B cell (primary cell): ENCODE measurements at regions not wholly inside any gene's neighbourhood (a gene's known extent, or its start where the extent isn't known, plus 50 kb on each side); places are given as distances from the start of the nearest gene placed in this dataset.

Experiments
- ATAC-seq: fragments of 200-7000 bp; cut with Tn5 transposase; one replicate; pipeline ENCODE4 v1.10.0; 2021; ENCODE audit warnings: low read depth, mild to moderate bottlenecking, moderate number of reproducible peaks, moderate library complexity
- CTCF ChIA-PET: fragments of 350-600 bp; sonication (Branson Sonifier 250); formaldehyde crosslinking; loops from one replicate; lab custom pipeline; 2021; ENCODE audit warnings: antibody characterized with exemption, inconsistent platforms; lab: Charles Lee
- POLR2A ChIA-PET: fragments of 350-600 bp; sonication (Branson Sonifier 250); formaldehyde crosslinking; loops from one replicate; lab custom pipeline; 2021; ENCODE audit warnings: antibody characterized with exemption; lab: Charles Lee
- DNase-seq: peaks from one replicate; pipeline ENCODE4 v3.0.0; 2013
- H2AFZ ChIP-seq: 2 replicates; pipeline ENCODE4 v1.6.1; 2012; ENCODE audit warnings: mild to moderate bottlenecking, low read depth, low read length; ENCODE audit not compliant: insufficient read depth, poor library complexity, severe bottlenecking
- H3K27ac ChIP-seq, 2 donors: 1 replicate in 1 of 2; 2 replicates in 1 of 2; pipeline ENCODE4 v1.5.1; 2012 to 2013; ENCODE audit warnings: low read length in 2 of 2, mild to moderate bottlenecking in 2 of 2, moderate library complexity in 1 of 2
- H3K27me3 ChIP-seq, 4 experiments: fragments of 200-600 bp in 1 of 4; sonication (generic) in 1 of 4; replicated peaks in 1 of 4; 1 replicate in 2 of 4; 2 replicates in 2 of 4; pipeline versions ENCODE4 v1.6.1 to v1.7.0; 2013 to 2016; ENCODE audit warnings: low read length in 3 of 4, mild to moderate bottlenecking in 2 of 4, mixed read lengths in 1 of 4, moderate library complexity in 1 of 4; ENCODE audit not compliant: insufficient read depth in 4 of 4, control insufficient read depth in 3 of 4; ENCODE audit errors: control extremely low read depth in 1 of 4
- H3K36me3 ChIP-seq, 2 experiments: replicated peaks in 1 of 2; 1 replicate in 1 of 2; 2 replicates in 1 of 2; pipeline versions ENCODE4 v1.6.1 to v1.7.1; 2013; ENCODE audit warnings: low read length in 1 of 2; ENCODE audit not compliant: insufficient read depth in 2 of 2, control insufficient read depth in 1 of 2; ENCODE audit errors: control extremely low read depth in 1 of 2, extremely low read depth in 1 of 2
- H3K4me1 ChIP-seq, 2 donors: fragments of 200-600 bp in 1 of 2; sonication (generic) in 1 of 2; 1 replicate in 1 of 2; 2 replicates in 1 of 2; pipeline versions ENCODE4 v1.5.1 to v1.6.1; 2013 to 2017; ENCODE audit warnings: low read length in 2 of 2; ENCODE audit not compliant: control insufficient read depth in 2 of 2, insufficient read depth in 2 of 2
- H3K4me2 ChIP-seq: replicated peaks from 2 replicates; pipeline ENCODE3; 2012; ENCODE audit warnings: mild to moderate bottlenecking, low read depth, low read length; ENCODE audit not compliant: poor library complexity, severe bottlenecking
- H3K4me3 ChIP-seq, 5 experiments: fragments of 200-600 bp in 1 of 5; sonication (generic) in 1 of 5; 1 replicate in 3 of 5; 2 replicates in 2 of 5; pipeline versions ENCODE4 v1.5.1 to v1.7.0; 2011 to 2016; ENCODE audit warnings: low read length in 4 of 5, mild to moderate bottlenecking in 4 of 5, low read depth in 2 of 5, control low read depth in 1 of 5, moderate library complexity in 1 of 5; ENCODE audit not compliant: insufficient read depth in 1 of 5; ENCODE audit errors: control extremely low read depth in 1 of 5, extremely low read depth in 1 of 5
- H3K79me2 ChIP-seq: fragments of 200-600 bp; sonication (generic); one replicate; pipeline ENCODE4 v1.6.0; 2016; ENCODE audit warnings: low read length; ENCODE audit not compliant: control insufficient read depth, insufficient read depth
- H3K9ac ChIP-seq: fragments of 200-600 bp; sonication (generic); 2 replicates; pipeline ENCODE4 v1.6.1; 2017; ENCODE audit warnings: mild to moderate bottlenecking, low read length, moderate library complexity
- H3K9me3 ChIP-seq, 3 donors: one replicate each; pipeline versions ENCODE4 v1.6.1 to v1.7.1; 2013; ENCODE audit warnings: low read length in 2 of 3; ENCODE audit not compliant: control insufficient read depth in 2 of 3, insufficient read depth in 1 of 3; ENCODE audit errors: control extremely low read depth in 1 of 3
- H4K20me1 ChIP-seq: 2 replicates; pipeline ENCODE4 v1.6.0; 2012; ENCODE audit warnings: mild to moderate bottlenecking, low read length; ENCODE audit not compliant: insufficient read depth, control insufficient read depth, poor library complexity, severe bottlenecking
- H3K27ac Mint-ChIP-seq: one replicate; pipeline ENCODE4 v1.8.0; 2021; ENCODE audit warnings: mixed read lengths
- H3K27me3 Mint-ChIP-seq: one replicate; pipeline ENCODE4 v1.8.0; 2021; ENCODE audit warnings: mixed read lengths
- H3K4me1 Mint-ChIP-seq: one replicate; pipeline ENCODE4 v1.8.0; 2021; ENCODE audit warnings: mixed read lengths
- H3K4me3 Mint-ChIP-seq: one replicate; pipeline ENCODE4 v1.8.0; 2021; ENCODE audit warnings: mixed read lengths
- H3K9me3 Mint-ChIP-seq: one replicate; pipeline ENCODE4 v1.8.0; 2022; ENCODE audit warnings: mixed read lengths; ENCODE audit not compliant: insufficient read depth
- EZH2 ChIP-seq: IDR thresholded peaks from 2 replicates; pipeline ENCODE4 v1.6.1; 2012; ENCODE audit warnings: borderline replicate concordance, low read depth, mild to moderate bottlenecking, moderate library complexity, low read length; ENCODE audit not compliant: insufficient read depth, poor library complexity, severe bottlenecking
- WGBS: methylation state at CpG from one replicate; pipeline ENCODE4 v1.1.5; 2013; ENCODE audit warnings: missing lambda C conversion rate; ENCODE audit not compliant: insufficient coverage; 5-methylcytosine and 5-hydroxymethylcytosine counted together
- intact Hi-C: fragments of 100-400 bp; cut with micrococcal nuclease; formaldehyde crosslinking; loops from one replicate; pipeline ENCODE4 v1.10.0; 2022
- TF ChIP-seq, protein P1 (sequence below): fragments of 200-600 bp; IDR thresholded peaks from one replicate; pipeline ENCODE4 v1.8.0; 2022; ENCODE audit warnings: antibody characterized with exemption, mild to moderate bottlenecking

DNA sequence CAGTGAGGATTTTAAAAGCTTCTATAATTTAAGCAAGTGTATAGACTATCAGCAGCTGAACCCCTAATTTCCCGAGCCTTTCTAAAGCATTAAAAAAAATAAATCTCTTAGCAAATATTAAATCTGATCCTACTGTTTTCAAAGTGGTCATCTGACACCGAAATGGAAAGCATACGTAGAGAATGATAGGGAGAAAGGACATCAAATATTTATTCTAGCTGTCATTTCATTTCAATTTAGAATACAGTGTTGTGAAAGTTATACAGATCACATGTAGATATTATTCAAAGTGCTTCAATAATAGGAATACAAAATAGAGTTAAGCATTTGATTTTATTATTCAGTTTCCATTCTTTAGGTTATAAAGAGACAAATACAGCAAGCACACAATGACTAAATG, 61.9 kb upstream of the PKIB start:
- Histone ChIP-seq H3K36me3 (no peaks in the 10 kb centered on the region), H3K79me2 (no peaks in the 10 kb centered on the region), H3K4me1 (no peaks in the 10 kb centered on the region), H3K9me3 (no peaks in the 10 kb centered on the region), H3K27me3 (no peaks in the 10 kb centered on the region), H3K27ac (no peak overlapping the region), H3K4me3 (no peak overlapping the region), H3K4me2 (no peak overlapping the region), H3K9ac (no peak overlapping the region), H4K20me1 (no peaks in the 10 kb centered on the region), H2AFZ (no peak overlapping the region)
- Mint-ChIP-seq H3K9me3 (no peaks in the 10 kb centered on the region), H3K27me3 (peaks cover 3% of the 10 kb centered on the region), H3K4me1 (no peaks in the 10 kb centered on the region), H3K27ac (no peak overlapping the region), H3K4me3 (no peak overlapping the region)
- TF ChIP-seq, protein P1, sequence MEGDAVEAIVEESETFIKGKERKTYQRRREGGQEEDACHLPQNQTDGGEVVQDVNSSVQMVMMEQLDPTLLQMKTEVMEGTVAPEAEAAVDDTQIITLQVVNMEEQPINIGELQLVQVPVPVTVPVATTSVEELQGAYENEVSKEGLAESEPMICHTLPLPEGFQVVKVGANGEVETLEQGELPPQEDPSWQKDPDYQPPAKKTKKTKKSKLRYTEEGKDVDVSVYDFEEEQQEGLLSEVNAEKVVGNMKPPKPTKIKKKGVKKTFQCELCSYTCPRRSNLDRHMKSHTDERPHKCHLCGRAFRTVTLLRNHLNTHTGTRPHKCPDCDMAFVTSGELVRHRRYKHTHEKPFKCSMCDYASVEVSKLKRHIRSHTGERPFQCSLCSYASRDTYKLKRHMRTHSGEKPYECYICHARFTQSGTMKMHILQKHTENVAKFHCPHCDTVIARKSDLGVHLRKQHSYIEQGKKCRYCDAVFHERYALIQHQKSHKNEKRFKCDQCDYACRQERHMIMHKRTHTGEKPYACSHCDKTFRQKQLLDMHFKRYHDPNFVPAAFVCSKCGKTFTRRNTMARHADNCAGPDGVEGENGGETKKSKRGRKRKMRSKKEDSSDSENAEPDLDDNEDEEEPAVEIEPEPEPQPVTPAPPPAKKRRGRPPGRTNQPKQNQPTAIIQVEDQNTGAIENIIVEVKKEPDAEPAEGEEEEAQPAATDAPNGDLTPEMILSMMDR, result no peak
- no peak for TF ChIP-seq EZH2
- intact Hi-C loops, result no loop called here
- ChIA-PET CTCF (no interaction called here), POLR2A (no interaction called here)
- ATAC-seq (no peak), DNase-seq (no peak)
- no CpG with 5 or more reads among the region's 3 CpGs for WGBS

DNA sequence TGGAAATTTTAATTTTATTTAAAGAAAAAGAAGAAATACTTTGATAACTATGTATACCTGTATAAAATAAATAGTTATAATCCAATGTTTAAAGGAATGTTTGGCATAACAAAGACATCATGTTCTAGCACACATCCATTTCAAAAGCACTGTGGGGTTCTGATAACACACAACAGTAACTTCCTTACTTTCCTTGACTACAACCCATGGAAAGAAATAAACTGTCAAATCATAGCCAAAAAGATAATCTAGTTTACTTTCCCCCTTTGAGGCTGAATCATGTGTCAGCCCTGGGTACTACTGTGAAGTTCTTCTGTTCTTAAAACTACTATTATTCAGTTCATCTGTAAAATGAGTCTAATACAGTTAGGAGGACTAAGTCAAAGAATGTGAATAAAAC, 61.4 kb upstream of the PKIB start:
- ChIA-PET POLR2A (no interaction called here), CTCF (no interaction called here)
- Histone ChIP-seq H3K4me2 (no peak overlapping the region), H3K9me3 (no peaks in the 10 kb centered on the region), H4K20me1 (no peaks in the 10 kb centered on the region), H3K27me3 (no peaks in the 10 kb centered on the region), H3K9ac (no peak overlapping the region), H3K27ac (no peak overlapping the region), H3K79me2 (no peaks in the 10 kb centered on the region), H3K36me3 (no peaks in the 10 kb centered on the region), H3K4me1 (no peaks in the 10 kb centered on the region), H2AFZ (no peak overlapping the region), H3K4me3 (no peak overlapping the region)
- H3K27me3 Mint-ChIP-seq, result no peaks in the 10 kb centered on the region
- no peak overlapping the region for H3K27ac Mint-ChIP-seq
- H3K9me3 Mint-ChIP-seq, result no peaks in the 10 kb centered on the region
- ATAC-seq (no peak), DNase-seq (no peak)
- TF ChIP-seq EZH2, result no peak
- TF ChIP-seq, protein P1, result no peak
- H3K4me1 Mint-ChIP-seq, result no peaks in the 10 kb centered on the region
- H3K4me3 Mint-ChIP-seq, result no peak overlapping the region
- intact Hi-C loops, result no loop called here
